ENCODE measurements at regions not wholly inside any gene's neighbourhood (a gene's known extent, or its start where the extent isn't known, plus 50 kb on each side); places are given as distances from the start of the nearest gene placed in this dataset.
A peak's percentile ranks its signal among the peaks of the same experiment; 100 is the strongest.

GRCh38 chr5:89435347-89435746, 552.4 kb upstream of the MEF2C start:
- Histone ChIP-seq H3K27me3 (replicated peaks; ENCODE audit: control insufficient read depth, insufficient read depth, low read length) (no peaks in the 10 kb centered on the region), H3K4me3 (replicated peaks; ENCODE audit: low read depth, low read length) (no peak overlapping the region)

GRCh38 chr5:89428624-89429023, 545.6 kb upstream of the MEF2C start:
- no peak for TF ChIP-seq CTCF (IDR thresholded peaks at IDR 0.05; ENCODE audit: insufficient read depth, low read length, poor library complexity, severe bottlenecking)
- no peak for DNase-seq (ENCODE audit: extremely low read depth, insufficient read length)
- Histone ChIP-seq H3K27me3 (replicated peaks; ENCODE audit: control insufficient read depth, insufficient read depth, low read length) (no peaks in the 10 kb centered on the region), H3K4me3 (replicated peaks; ENCODE audit: low read depth, low read length) (no peak overlapping the region), H3K36me3 (ENCODE audit: control insufficient read depth, insufficient read depth, low read length) (no peaks in the 10 kb centered on the region)

More at GRCh38 chr5:89435347-89435746, 552.4 kb upstream of the MEF2C start:
- peak; percentile 52 for DNase-seq (ENCODE audit: extremely low read depth, insufficient read length)
- no peak for TF ChIP-seq CTCF (IDR thresholded peaks at IDR 0.05; ENCODE audit: insufficient read depth, low read length, poor library complexity, severe bottlenecking)
- no peaks in the 10 kb centered on the region for H3K36me3 ChIP-seq (ENCODE audit: control insufficient read depth, insufficient read depth, low read length)

- TF ChIP-seq CTCF (IDR thresholded peaks at IDR 0.05; ENCODE audit: insufficient read depth, low read length, poor library complexity, severe bottlenecking): no peak
- DNase-seq (ENCODE audit: extremely low read depth, insufficient read length): no peak
- no peaks in the 10 kb centered on the region for H3K27me3 ChIP-seq (replicated peaks; ENCODE audit: control insufficient read depth, insufficient read depth, low read length)
- H3K4me3 ChIP-seq (replicated peaks; ENCODE audit: low read depth, low read length): no peak overlapping the region
- H3K36me3 ChIP-seq (ENCODE audit: control insufficient read depth, insufficient read depth, low read length): no peaks in the 10 kb centered on the region
Measured at GRCh38 chr5:89425062-89425461, 542.1 kb upstream of the MEF2C start.

GRCh38 chr5:89421035-89421434, 538.1 kb upstream of the MEF2C start:
- Histone ChIP-seq H3K4me3 (replicated peaks; ENCODE audit: low read depth, low read length) (no peak overlapping the region), H3K27me3 (replicated peaks; ENCODE audit: control insufficient read depth, insufficient read depth, low read length) (no peaks in the 10 kb centered on the region), H3K36me3 (ENCODE audit: control insufficient read depth, insufficient read depth, low read length) (no peaks in the 10 kb centered on the region)
- no peak for DNase-seq (ENCODE audit: extremely low read depth, insufficient read length)
- TF ChIP-seq CTCF (IDR thresholded peaks at IDR 0.05; ENCODE audit: insufficient read depth, low read length, poor library complexity, severe bottlenecking): no peak

- no peak for TF ChIP-seq CTCF (IDR thresholded peaks at IDR 0.05; ENCODE audit: insufficient read depth, low read length, poor library complexity, severe bottlenecking)
- no peak overlapping the region for H3K4me3 ChIP-seq (replicated peaks; ENCODE audit: low read depth, low read length)
- no peak for DNase-seq (ENCODE audit: extremely low read depth, insufficient read length)
- no peaks in the 10 kb centered on the region for H3K27me3 ChIP-seq (replicated peaks; ENCODE audit: control insufficient read depth, insufficient read depth, low read length)
- no peaks in the 10 kb centered on the region for H3K36me3 ChIP-seq (ENCODE audit: control insufficient read depth, insufficient read depth, low read length)
Measured at GRCh38 chr5:89418407-89419085, 535.6 kb upstream of the MEF2C start.

GRCh38 chr5:89417990-89418389, 535.0 kb upstream of the MEF2C start:
- no peak for DNase-seq (ENCODE audit: extremely low read depth, insufficient read length)
- Histone ChIP-seq H3K4me3 (replicated peaks; ENCODE audit: low read depth, low read length) (no peak overlapping the region), H3K36me3 (ENCODE audit: control insufficient read depth, insufficient read depth, low read length) (no peaks in the 10 kb centered on the region), H3K27me3 (replicated peaks; ENCODE audit: control insufficient read depth, insufficient read depth, low read length) (no peaks in the 10 kb centered on the region)
- TF ChIP-seq CTCF (IDR thresholded peaks at IDR 0.05; ENCODE audit: insufficient read depth, low read length, poor library complexity, severe bottlenecking): no peak
